CD14-positive monocyte (primary cell): ENCODE measurements at regions not wholly inside any gene's neighbourhood (a gene's known extent, or its start where the extent isn't known, plus 50 kb on each side); places are given as distances from the start of the nearest gene placed in this dataset.

Source experiments
- DNase-seq, 3 donors: peaks; one replicate each; pipeline ENCODE4 v3.0.0-alpha.2; 2011 to 2022
- H2AFZ ChIP-seq: 2 replicates; pipeline ENCODE4 v1.6.0; 2012; ENCODE audit warnings: mild to moderate bottlenecking, low read depth, low read length, inconsistent platforms; ENCODE audit not compliant: insufficient read depth, poor library complexity, severe bottlenecking
- H3K27ac ChIP-seq, 2 donors: 1 replicate in 1 of 2; 2 replicates in 1 of 2; pipeline ENCODE4 v1.5.1; 2012 to 2013; ENCODE audit warnings: low read length in 2 of 2, control low read depth in 1 of 2, inconsistent platforms in 1 of 2, low read depth in 1 of 2, mild to moderate bottlenecking in 1 of 2
- H3K27me3 ChIP-seq, 2 donors: one replicate each; pipeline versions ENCODE4 v1.6.0 to v1.6.1; 2011 to 2013; ENCODE audit warnings: low read length in 2 of 2; ENCODE audit not compliant: control insufficient read depth in 2 of 2, insufficient read depth in 2 of 2
- H3K36me3 ChIP-seq, 2 donors: replicated peaks in 1 of 2; 1 replicate in 1 of 2; 2 replicates in 1 of 2; pipeline versions ENCODE4 v1.5.1 to v1.6.1; 2012 to 2013; ENCODE audit warnings: low read length in 2 of 2, control low read depth in 1 of 2, inconsistent platforms in 1 of 2, mild to moderate bottlenecking in 1 of 2; ENCODE audit not compliant: insufficient read depth in 2 of 2, control insufficient read depth in 1 of 2
- H3K4me1 ChIP-seq, 2 donors: 1 replicate in 1 of 2; 2 replicates in 1 of 2; pipeline versions ENCODE4 v1.5.1 to v1.6.1; 2012 to 2013; ENCODE audit warnings: low read length in 2 of 2, control low read depth in 1 of 2, inconsistent platforms in 1 of 2, mild to moderate bottlenecking in 1 of 2, moderate library complexity in 1 of 2; ENCODE audit not compliant: insufficient read depth in 2 of 2, control insufficient read depth in 1 of 2
- H3K4me2 ChIP-seq: replicated peaks from 2 replicates; pipeline ENCODE3; 2012; ENCODE audit warnings: low read length, moderate library complexity, mild to moderate bottlenecking; ENCODE audit not compliant: poor library complexity, severe bottlenecking; ENCODE audit errors: extremely low read depth
- H3K4me3 ChIP-seq, 3 experiments: fragments of 200-600 bp in 1 of 3; sonication (generic) in 1 of 3; replicated peaks in 1 of 3; 1 replicate in 2 of 3; 2 replicates in 1 of 3; pipeline ENCODE4 v1.5.1; 2011 to 2013; ENCODE audit warnings: low read length in 3 of 3, mild to moderate bottlenecking in 3 of 3, control low read depth in 2 of 3, low read depth in 2 of 3, inconsistent platforms in 1 of 3, moderate library complexity in 1 of 3
- H3K79me2 ChIP-seq: 2 replicates; pipeline ENCODE4 v1.6.0; 2012; ENCODE audit warnings: mild to moderate bottlenecking, control low read depth, inconsistent platforms, low read length, moderate library complexity; ENCODE audit not compliant: insufficient read depth
- H3K9ac ChIP-seq: 2 replicates; pipeline ENCODE4 v1.6.0; 2017; ENCODE audit warnings: low read length, mild to moderate bottlenecking; ENCODE audit not compliant: insufficient read depth, poor library complexity, severe bottlenecking
- H3K9me3 ChIP-seq, 2 donors: replicated peaks in 1 of 2; 1 replicate in 1 of 2; 2 replicates in 1 of 2; pipeline versions ENCODE4 v1.5.1 to v1.6.1; 2012 to 2013; ENCODE audit warnings: low read length in 2 of 2, control low read depth in 1 of 2; ENCODE audit not compliant: control insufficient read depth in 1 of 2, insufficient read depth in 1 of 2
- H4K20me1 ChIP-seq: 2 replicates; pipeline ENCODE4 v1.6.0; 2012; ENCODE audit warnings: mild to moderate bottlenecking, low read length, control low read depth, moderate library complexity; ENCODE audit not compliant: insufficient read depth
- H3K27ac Mint-ChIP-seq, 7 donors: one replicate each; pipeline ENCODE4 v1.8.0; 2020; ENCODE audit warnings: mild to moderate bottlenecking in 7 of 7, mixed read lengths in 7 of 7, moderate library complexity in 6 of 7, inconsistent platforms in 2 of 7
- H3K27me3 Mint-ChIP-seq, 3 donors: one replicate each; pipeline ENCODE4 v1.8.0; 2021 to 2022; ENCODE audit warnings: low read depth in 3 of 3, mild to moderate bottlenecking in 3 of 3, mixed read lengths in 3 of 3, moderate library complexity in 3 of 3, inconsistent platforms in 1 of 3
- H3K36me3 Mint-ChIP-seq, 2 donors: one replicate each; pipeline ENCODE4 v1.8.0; 2020; ENCODE audit warnings: mixed read lengths in 2 of 2, inconsistent platforms in 1 of 2, mild to moderate bottlenecking in 1 of 2
- H3K4me1 Mint-ChIP-seq: one replicate; pipeline ENCODE4 v1.8.0; 2020; ENCODE audit warnings: mild to moderate bottlenecking, mixed read lengths
- H3K4me3 Mint-ChIP-seq, 2 donors: one replicate each; pipeline ENCODE4 v1.8.0; 2020; ENCODE audit warnings: mild to moderate bottlenecking in 2 of 2, mixed read lengths in 2 of 2, moderate library complexity in 1 of 2
- H3K9me3 Mint-ChIP-seq, 7 donors: one replicate each; pipeline ENCODE4 v1.8.0; 2020 to 2022; ENCODE audit warnings: mixed read lengths in 7 of 7, mild to moderate bottlenecking in 6 of 7, moderate library complexity in 6 of 7, inconsistent platforms in 2 of 7
- WGBS: methylation state at CpG from one replicate; pipeline ENCODE4 v1.1.5; 2013; ENCODE audit warnings: missing lambda C conversion rate; ENCODE audit not compliant: insufficient coverage; 5-methylcytosine and 5-hydroxymethylcytosine counted together
- intact Hi-C, 2 donors: fragments of 100-400 bp; cut with micrococcal nuclease; formaldehyde crosslinking; loops; one replicate each; pipeline versions ENCODE4 v1.15.0 to v1.15.1; 2023
- TF ChIP-seq, protein P1 (sequence below): fragments of 200-600 bp; IDR thresholded peaks from one replicate; pipeline ENCODE4 v1.8.0; 2022; ENCODE audit warnings: antibody characterized with exemption, mild to moderate bottlenecking

DNA sequence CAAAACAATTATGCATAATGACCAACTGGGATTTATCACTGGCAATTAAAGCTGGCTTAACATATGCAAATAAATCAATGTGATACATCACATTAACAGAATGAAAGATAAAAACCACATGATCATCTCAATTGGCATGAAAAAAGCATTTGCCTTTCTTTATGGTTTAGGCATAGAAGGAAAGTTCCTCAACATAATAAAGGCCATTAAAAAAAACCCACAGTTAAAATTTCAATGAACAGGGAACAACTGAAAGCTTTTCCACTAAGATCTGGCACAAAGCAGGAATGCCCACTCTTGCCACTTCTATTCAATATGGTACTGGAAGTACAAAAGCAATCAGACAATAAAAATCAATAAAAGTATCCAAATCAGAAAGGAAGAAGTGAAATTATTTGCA lies 151.2 kb upstream of the CD180 start:
- peaks cover 11% of the 10 kb centered on the region for H3K4me1 Mint-ChIP-seq
- H3K4me2 ChIP-seq: no peak overlapping the region
- no peaks in the 10 kb centered on the region for H3K36me3 Mint-ChIP-seq
- H3K9ac ChIP-seq: no peak overlapping the region
- H3K36me3 ChIP-seq: no peaks in the 10 kb centered on the region
- peaks cover 6 to 7% of the 10 kb centered on the region in 2 donors for H3K4me1 ChIP-seq
- H3K79me2 ChIP-seq: no peaks in the 10 kb centered on the region
- peaks cover 5 to 10% of the 10 kb centered on the region in 2 donors for H3K9me3 ChIP-seq
- no peaks in the 10 kb centered on the region for H3K27me3 ChIP-seq
- H4K20me1 ChIP-seq: no peaks in the 10 kb centered on the region
- H3K27me3 Mint-ChIP-seq: no peaks in the 10 kb centered on the region
- H3K27ac Mint-ChIP-seq: no peak overlapping the region
- no peak for DNase-seq
- intact Hi-C loops: no loop called here
- no peak overlapping the region for H3K4me3 ChIP-seq
- TF ChIP-seq, protein P1, sequence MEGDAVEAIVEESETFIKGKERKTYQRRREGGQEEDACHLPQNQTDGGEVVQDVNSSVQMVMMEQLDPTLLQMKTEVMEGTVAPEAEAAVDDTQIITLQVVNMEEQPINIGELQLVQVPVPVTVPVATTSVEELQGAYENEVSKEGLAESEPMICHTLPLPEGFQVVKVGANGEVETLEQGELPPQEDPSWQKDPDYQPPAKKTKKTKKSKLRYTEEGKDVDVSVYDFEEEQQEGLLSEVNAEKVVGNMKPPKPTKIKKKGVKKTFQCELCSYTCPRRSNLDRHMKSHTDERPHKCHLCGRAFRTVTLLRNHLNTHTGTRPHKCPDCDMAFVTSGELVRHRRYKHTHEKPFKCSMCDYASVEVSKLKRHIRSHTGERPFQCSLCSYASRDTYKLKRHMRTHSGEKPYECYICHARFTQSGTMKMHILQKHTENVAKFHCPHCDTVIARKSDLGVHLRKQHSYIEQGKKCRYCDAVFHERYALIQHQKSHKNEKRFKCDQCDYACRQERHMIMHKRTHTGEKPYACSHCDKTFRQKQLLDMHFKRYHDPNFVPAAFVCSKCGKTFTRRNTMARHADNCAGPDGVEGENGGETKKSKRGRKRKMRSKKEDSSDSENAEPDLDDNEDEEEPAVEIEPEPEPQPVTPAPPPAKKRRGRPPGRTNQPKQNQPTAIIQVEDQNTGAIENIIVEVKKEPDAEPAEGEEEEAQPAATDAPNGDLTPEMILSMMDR: no peak
- no peak overlapping the region for H3K27ac ChIP-seq
- H3K9me3 Mint-ChIP-seq: peaks cover 10 to 24% (median 15%) of the 10 kb centered on the region in 7 donors
- H2AFZ ChIP-seq: no peak overlapping the region
- no peak overlapping the region for H3K4me3 Mint-ChIP-seq

DNA sequence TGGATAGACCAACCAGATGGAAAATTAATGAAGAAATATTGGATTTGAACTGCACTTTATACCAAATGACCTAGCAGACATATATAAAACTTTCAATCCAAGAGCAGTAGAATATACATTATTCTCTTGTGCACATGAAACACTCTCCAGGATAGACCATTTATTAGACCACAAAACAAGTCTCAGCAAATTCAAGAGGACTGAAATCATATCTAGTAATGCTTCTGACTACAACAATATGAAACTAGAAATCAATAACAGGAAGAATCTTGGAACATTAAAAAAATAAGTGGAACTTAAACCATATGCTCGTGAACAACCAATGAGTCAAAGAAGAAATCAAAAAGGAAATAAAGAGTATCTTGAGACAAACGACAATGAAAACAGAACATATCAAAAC lies 150.0 kb upstream of the CD180 start:
- Histone ChIP-seq H3K9ac (no peak overlapping the region), H3K4me2 (no peak overlapping the region), H3K27me3 (no peaks in the 10 kb centered on the region), H3K4me1 (peaks cover 6 to 7% of the 10 kb centered on the region in 2 donors), H4K20me1 (no peaks in the 10 kb centered on the region), H3K27ac (no peak overlapping the region), H3K79me2 (no peaks in the 10 kb centered on the region), H2AFZ (no peak overlapping the region), H3K36me3 (no peaks in the 10 kb centered on the region), H3K9me3 (peaks cover 5 to 10% of the 10 kb centered on the region in 2 donors), H3K4me3 (no peak overlapping the region)
- Mint-ChIP-seq H3K27ac (no peak overlapping the region), H3K9me3 (peaks cover 10 to 22% (median 15%) of the 10 kb centered on the region in 7 donors), H3K36me3 (no peaks in the 10 kb centered on the region), H3K27me3 (no peaks in the 10 kb centered on the region), H3K4me1 (peaks cover 11% of the 10 kb centered on the region), H3K4me3 (no peak overlapping the region)
- intact Hi-C loops: no loop called here
- no peak for DNase-seq
- WGBS: no CpG with 5 or more reads among the region's 2 CpGs
- TF ChIP-seq, protein P1: no peak
